RWPE1 (cell line): ENCODE measurements at regions not wholly inside any gene's neighbourhood (a gene's known extent, or its start where the extent isn't known, plus 50 kb on each side); places are given as distances from the start of the nearest gene placed in this dataset.

Source experiments
- CTCF ChIA-PET: fragments of 350-600 bp; sonication (Branson Sonifier 250); formaldehyde crosslinking; extraction: SDS; loops from one replicate; lab custom pipeline; 2021; lab: Yijun Ruan, JAX
- POLR2A ChIA-PET: fragments of 400-600 bp; formaldehyde crosslinking; extraction: SDS; loops from one replicate; lab custom pipeline; 2020; ENCODE audit warnings: antibody characterized with exemption; ENCODE audit not compliant: low non-redundant PET; lab: Yijun Ruan, JAX
- DNase-seq: peaks from one replicate; pipeline ENCODE4 v3.0.0; 2012; ENCODE audit warnings: low spot score
- H3K27ac ChIP-seq: fragments of 450-650 bp; 2 replicates; pipeline ENCODE4 v1.5.1; 2017
- CTCF ChIP-seq: fragments of 450-650 bp; conservative IDR thresholded peaks from 2 replicates; pipeline ENCODE4 v1.5.1; 2017; ENCODE audit warnings: low read depth, mild to moderate bottlenecking

GRCh38 chr3:139258276-139258675, 85.5 kb upstream of the MRPS22 start:
- no peak for DNase-seq
- CTCF ChIA-PET: interaction anchor here (0.7 to 1.8 kb wide), 2 partner anchors 96 to 146 kb away, joined by 5 read pairs; no protein-coding TSS in a partner anchor
- no peak overlapping the region for H3K27ac ChIP-seq
- TF ChIP-seq CTCF: no peak
- POLR2A ChIA-PET: no interaction called here

- CTCF ChIA-PET: interaction anchor here (1.8 kb wide), 1 partner anchor 148 kb away, joined by 5 read pairs; no protein-coding TSS in a partner anchor
- POLR2A ChIA-PET: no interaction called here
- no peak for TF ChIP-seq CTCF
- no peak overlapping the region for H3K27ac ChIP-seq
- no peak for DNase-seq
Measured at GRCh38 chr3:139259398-139259797, 84.4 kb upstream of the MRPS22 start.

GRCh38 chr3:139260041-139260486, 83.8 kb upstream of the MRPS22 start:
- POLR2A ChIA-PET: no interaction called here
- no peak for TF ChIP-seq CTCF
- no peak overlapping the region for H3K27ac ChIP-seq
- DNase-seq: no peak
- CTCF ChIA-PET: interaction anchor here (1.8 kb wide), 1 partner anchor 148 kb away, joined by 5 read pairs; no protein-coding TSS in a partner anchor

- CTCF ChIA-PET: no interaction called here
- POLR2A ChIA-PET: no interaction called here
- no peak for DNase-seq
- H3K27ac ChIP-seq: no peak overlapping the region
- TF ChIP-seq CTCF: no peak
Measured at GRCh38 chr3:139260793-139261736, 82.8 kb upstream of the MRPS22 start.

GRCh38 chr3:139261754-139262586, 81.8 kb upstream of the MRPS22 start:
- DNase-seq: no peak
- POLR2A ChIA-PET: no interaction called here
- CTCF ChIA-PET: no interaction called here
- H3K27ac ChIP-seq: no peak overlapping the region
- TF ChIP-seq CTCF: no peak

- POLR2A ChIA-PET: no interaction called here
- no peak for TF ChIP-seq CTCF
- CTCF ChIA-PET: no interaction called here
- H3K27ac ChIP-seq: no peak overlapping the region
- DNase-seq: no peak
Measured at GRCh38 chr3:139263798-139264197, 80.0 kb upstream of the MRPS22 start.
